MG63 (cell line): ENCODE measurements at regions not wholly inside any gene's neighbourhood (a gene's known extent, or its start where the extent isn't known, plus 50 kb on each side); places are given as distances from the start of the nearest gene placed in this dataset.

Source experiments
- DNase-seq: peaks from one replicate; pipeline ENCODE4 v3.0.0-alpha.2; 2020
- H3K27me3 ChIP-seq: fragments of 250-450 bp; sonication (Bioruptor Pico); 2 replicates; pipeline ENCODE4 v1.5.1; 2020; ENCODE audit warnings: mild to moderate bottlenecking, moderate library complexity
- H3K36me3 ChIP-seq: fragments of 250-450 bp; sonication (Bioruptor Pico); 2 replicates; pipeline ENCODE4 v1.5.1; 2020; ENCODE audit warnings: mild to moderate bottlenecking, moderate library complexity
- H3K4me3 ChIP-seq: fragments of 250-450 bp; sonication (Bioruptor Pico); 2 replicates; pipeline ENCODE4 v1.5.1; 2020; ENCODE audit warnings: mild to moderate bottlenecking, moderate library complexity
- H3K9me3 ChIP-seq: fragments of 250-450 bp; sonication (Bioruptor Pico); 2 replicates; pipeline ENCODE4 v1.5.1; 2020; ENCODE audit warnings: mild to moderate bottlenecking, moderate library complexity

GRCh38 chr5:35360671-35361070 lies 130.4 kb upstream of the PRLR start:
- Histone ChIP-seq H3K9me3 (no peaks in the 10 kb centered on the region), H3K27me3 (no peaks in the 10 kb centered on the region), H3K36me3 (no peaks in the 10 kb centered on the region), H3K4me3 (no peak overlapping the region)
- DNase-seq: no peak

- Histone ChIP-seq H3K4me3 (no peak overlapping the region), H3K9me3 (no peaks in the 10 kb centered on the region), H3K36me3 (no peaks in the 10 kb centered on the region), H3K27me3 (no peaks in the 10 kb centered on the region)
- DNase-seq: no peak
Measured at GRCh38 chr5:35359859-35360258, 129.6 kb upstream of the PRLR start.

- no peak for DNase-seq
- no peaks in the 10 kb centered on the region for H3K36me3 ChIP-seq
- H3K9me3 ChIP-seq: no peaks in the 10 kb centered on the region; the same call in 1 of the 2 replicates
- H3K4me3 ChIP-seq: no peak overlapping the region
- no peaks in the 10 kb centered on the region for H3K27me3 ChIP-seq
Measured at GRCh38 chr5:35357973-35358372, 127.7 kb upstream of the PRLR start.

GRCh38 chr5:35356725-35357124 lies 126.4 kb upstream of the PRLR start:
- H3K27me3 ChIP-seq: no peaks in the 10 kb centered on the region
- DNase-seq: peak; percentile 24
- no peak overlapping the region for H3K4me3 ChIP-seq
- H3K36me3 ChIP-seq: no peaks in the 10 kb centered on the region
- H3K9me3 ChIP-seq: peaks cover 7% of the 10 kb centered on the region

GRCh38 chr5:35354751-35355150 lies 124.5 kb upstream of the PRLR start:
- DNase-seq: peak; percentile 59
- Histone ChIP-seq H3K9me3 (peaks cover 16% of the 10 kb centered on the region), H3K4me3 (no peak overlapping the region), H3K36me3 (no peaks in the 10 kb centered on the region), H3K27me3 (no peaks in the 10 kb centered on the region)

GRCh38 chr5:35345222-35345621 lies 114.9 kb upstream of the PRLR start:
- Histone ChIP-seq H3K4me3 (no peak overlapping the region), H3K36me3 (no peaks in the 10 kb centered on the region), H3K27me3 (no peaks in the 10 kb centered on the region), H3K9me3 (peaks cover 7% of the 10 kb centered on the region)
- no peak for DNase-seq

GRCh38 chr5:35342664-35343063 lies 112.4 kb upstream of the PRLR start:
- Histone ChIP-seq H3K36me3 (no peaks in the 10 kb centered on the region), H3K4me3 (no peak overlapping the region), H3K27me3 (no peaks in the 10 kb centered on the region), H3K9me3 (peaks cover 7% of the 10 kb centered on the region)
- DNase-seq: peak; percentile 49

- Histone ChIP-seq H3K27me3 (no peaks in the 10 kb centered on the region), H3K4me3 (no peak overlapping the region), H3K9me3 (peaks cover 7% of the 10 kb centered on the region), H3K36me3 (no peaks in the 10 kb centered on the region)
- DNase-seq: no peak
Measured at GRCh38 chr5:35341189-35341588, 110.9 kb upstream of the PRLR start.

GRCh38 chr5:35339616-35340100 lies 109.4 kb upstream of the PRLR start:
- H3K9me3 ChIP-seq: peaks cover 2% of the 10 kb centered on the region; the same call in 1 of the 2 replicates
- DNase-seq: no peak
- H3K27me3 ChIP-seq: no peaks in the 10 kb centered on the region
- no peak overlapping the region for H3K4me3 ChIP-seq
- no peaks in the 10 kb centered on the region for H3K36me3 ChIP-seq

- DNase-seq: no peak
- Histone ChIP-seq H3K4me3 (no peak overlapping the region), H3K36me3 (no peaks in the 10 kb centered on the region), H3K9me3 (no peaks in the 10 kb centered on the region; the same call in 1 of the 2 replicates), H3K27me3 (no peaks in the 10 kb centered on the region)
Measured at GRCh38 chr5:35339006-35339405, 108.7 kb upstream of the PRLR start.

GRCh38 chr5:35338157-35338453 lies 107.8 kb upstream of the PRLR start:
- no peaks in the 10 kb centered on the region for H3K27me3 ChIP-seq
- no peaks in the 10 kb centered on the region for H3K36me3 ChIP-seq
- DNase-seq: no peak
- H3K4me3 ChIP-seq: no peak overlapping the region
- H3K9me3 ChIP-seq: no peaks in the 10 kb centered on the region; the same call in 1 of the 2 replicates

- H3K4me3 ChIP-seq: no peak overlapping the region
- DNase-seq: no peak
- no peaks in the 10 kb centered on the region; the same call in 1 of the 2 replicates for H3K9me3 ChIP-seq
- H3K27me3 ChIP-seq: no peaks in the 10 kb centered on the region
- H3K36me3 ChIP-seq: no peaks in the 10 kb centered on the region
Measured at GRCh38 chr5:35337340-35338156, 107.3 kb upstream of the PRLR start.

GRCh38 chr5:35336230-35336629 lies 105.9 kb upstream of the PRLR start:
- Histone ChIP-seq H3K4me3 (no peak overlapping the region), H3K36me3 (no peaks in the 10 kb centered on the region), H3K27me3 (no peaks in the 10 kb centered on the region), H3K9me3 (no peaks in the 10 kb centered on the region; the same call in 1 of the 2 replicates)
- no peak for DNase-seq

- Histone ChIP-seq H3K4me3 (no peak overlapping the region), H3K36me3 (no peaks in the 10 kb centered on the region), H3K27me3 (no peaks in the 10 kb centered on the region), H3K9me3 (no peaks in the 10 kb centered on the region; the same call in 1 of the 2 replicates)
- no peak for DNase-seq
Measured at GRCh38 chr5:35335752-35336151, 105.5 kb upstream of the PRLR start.

GRCh38 chr5:35333366-35333765 lies 103.1 kb upstream of the PRLR start:
- no peaks in the 10 kb centered on the region for H3K36me3 ChIP-seq
- H3K4me3 ChIP-seq: no peak overlapping the region
- peaks cover 3% of the 10 kb centered on the region; the same call in 1 of the 2 replicates for H3K9me3 ChIP-seq
- no peaks in the 10 kb centered on the region for H3K27me3 ChIP-seq
- no peak for DNase-seq

- no peak for DNase-seq
Measured at GRCh38 chr5:35331956-35332950, 102.0 kb upstream of the PRLR start.

GRCh38 chr5:35325836-35326235 lies 95.5 kb upstream of the PRLR start:
- Histone ChIP-seq H3K36me3 (no peaks in the 10 kb centered on the region), H3K9me3 (peaks cover 6% of the 10 kb centered on the region), H3K4me3 (no peak overlapping the region), H3K27me3 (no peaks in the 10 kb centered on the region)
- no peak for DNase-seq

More at GRCh38 chr5:35331956-35332950, 102.0 kb upstream of the PRLR start:
- no peak overlapping the region for H3K4me3 ChIP-seq
- H3K36me3 ChIP-seq: no peaks in the 10 kb centered on the region
- no peaks in the 10 kb centered on the region for H3K27me3 ChIP-seq
- H3K9me3 ChIP-seq: peaks cover 3% of the 10 kb centered on the region; the same call in 1 of the 2 replicates
